ENCODE measurements at regions not wholly inside any gene's neighbourhood (a gene's known extent, or its start where the extent isn't known, plus 50 kb on each side); places are given as distances from the start of the nearest gene placed in this dataset.

DNA sequence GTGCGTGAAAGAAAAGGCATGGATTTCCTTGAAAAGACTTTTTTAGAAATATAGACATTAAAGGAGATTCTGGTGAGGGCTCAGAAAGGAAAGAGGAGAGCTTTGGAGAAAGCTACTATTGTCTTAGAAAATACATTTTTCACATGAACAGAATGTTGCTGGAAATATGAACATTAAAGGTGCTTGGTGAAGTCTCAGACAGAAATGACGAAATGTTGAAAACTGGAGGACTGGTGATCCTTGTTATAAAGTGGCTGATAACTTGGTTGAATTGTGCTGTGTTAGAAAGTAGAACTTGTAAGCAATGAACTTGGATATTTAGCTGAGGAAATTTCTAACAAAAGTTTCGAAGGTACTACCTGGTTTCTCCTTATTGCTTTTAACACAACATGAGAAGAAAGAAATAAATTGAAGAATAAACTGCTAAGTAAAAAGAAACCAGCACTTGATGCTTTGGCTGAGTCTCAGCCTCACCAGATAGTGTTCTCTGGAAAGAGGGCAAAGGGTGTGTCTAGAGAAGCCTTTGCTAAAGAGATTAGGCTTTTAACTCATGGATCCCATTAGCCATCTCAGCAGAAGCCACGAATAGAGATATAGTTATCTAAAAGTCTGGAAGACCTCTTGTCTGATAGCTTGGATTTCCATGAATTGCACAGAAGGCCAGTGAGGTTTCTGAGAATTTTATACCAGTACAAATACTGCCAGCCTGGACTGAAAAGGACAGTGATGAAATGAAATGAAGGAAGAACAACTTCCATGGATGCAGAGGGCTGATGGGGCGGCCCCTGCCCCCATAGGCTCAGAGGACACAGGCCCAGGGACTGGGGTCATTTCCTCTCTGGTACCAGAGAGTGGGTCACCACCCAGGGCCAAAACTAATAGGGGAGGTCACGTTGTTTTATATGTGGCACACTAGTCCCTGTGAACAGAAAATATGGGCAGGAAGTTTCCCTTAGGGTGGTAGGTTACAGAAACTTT, 91.5 kb downstream of the RPL22L1 start (continued):
- TF ChIP-seq USF2 (CRISPR knock-in tag; IDR thresholded peaks at IDR 0.05): no peak
- no peak for TF ChIP-seq ZNF778 (CRISPR knock-in tag; IDR thresholded peaks at IDR 0.05)
- TF ChIP-seq CHCHD3 (CRISPR knock-in tag; IDR thresholded peaks at IDR 0.05): no peak
- TF ChIP-seq XRCC5 (IDR thresholded peaks at IDR 0.05; ENCODE audit: low read depth, low read length): no peak
- TF ChIP-seq NCOA2 (IDR thresholded peaks at IDR 0.05; ENCODE audit: partially characterized antibody in 2 of 2): peak; percentile 76 to 79
- no peak for TF ChIP-seq ZNF395 (CRISPR knock-in tag; IDR thresholded peaks at IDR 0.05)
- TF ChIP-seq GTF2A2 (tag; IDR thresholded peaks at IDR 0.05): no peak
- TF ChIP-seq RCOR1 (IDR thresholded peaks at IDR 0.05; ENCODE audit: borderline replicate concordance in 1 of 2, low read depth in 2 of 2, low read length in 2 of 2): peak; percentile 59 to 92; a peak in 3 of 4 replicates
- TF ChIP-seq JUND (IDR thresholded peaks at IDR 0.05; ENCODE audit: borderline replicate concordance, low read depth, low read length): peak; percentile 72
- TF ChIP-seq JUND (tag; IDR thresholded peaks at IDR 0.05; ENCODE audit: borderline replicate concordance, low read depth, low read length): peak; percentile 65; the same call in 1 of the 3 replicates
- no peak for TF ChIP-seq KLF13 (tag; IDR thresholded peaks at IDR 0.05; ENCODE audit: borderline replicate concordance, low read depth)
- TF ChIP-seq, protein P1, sequence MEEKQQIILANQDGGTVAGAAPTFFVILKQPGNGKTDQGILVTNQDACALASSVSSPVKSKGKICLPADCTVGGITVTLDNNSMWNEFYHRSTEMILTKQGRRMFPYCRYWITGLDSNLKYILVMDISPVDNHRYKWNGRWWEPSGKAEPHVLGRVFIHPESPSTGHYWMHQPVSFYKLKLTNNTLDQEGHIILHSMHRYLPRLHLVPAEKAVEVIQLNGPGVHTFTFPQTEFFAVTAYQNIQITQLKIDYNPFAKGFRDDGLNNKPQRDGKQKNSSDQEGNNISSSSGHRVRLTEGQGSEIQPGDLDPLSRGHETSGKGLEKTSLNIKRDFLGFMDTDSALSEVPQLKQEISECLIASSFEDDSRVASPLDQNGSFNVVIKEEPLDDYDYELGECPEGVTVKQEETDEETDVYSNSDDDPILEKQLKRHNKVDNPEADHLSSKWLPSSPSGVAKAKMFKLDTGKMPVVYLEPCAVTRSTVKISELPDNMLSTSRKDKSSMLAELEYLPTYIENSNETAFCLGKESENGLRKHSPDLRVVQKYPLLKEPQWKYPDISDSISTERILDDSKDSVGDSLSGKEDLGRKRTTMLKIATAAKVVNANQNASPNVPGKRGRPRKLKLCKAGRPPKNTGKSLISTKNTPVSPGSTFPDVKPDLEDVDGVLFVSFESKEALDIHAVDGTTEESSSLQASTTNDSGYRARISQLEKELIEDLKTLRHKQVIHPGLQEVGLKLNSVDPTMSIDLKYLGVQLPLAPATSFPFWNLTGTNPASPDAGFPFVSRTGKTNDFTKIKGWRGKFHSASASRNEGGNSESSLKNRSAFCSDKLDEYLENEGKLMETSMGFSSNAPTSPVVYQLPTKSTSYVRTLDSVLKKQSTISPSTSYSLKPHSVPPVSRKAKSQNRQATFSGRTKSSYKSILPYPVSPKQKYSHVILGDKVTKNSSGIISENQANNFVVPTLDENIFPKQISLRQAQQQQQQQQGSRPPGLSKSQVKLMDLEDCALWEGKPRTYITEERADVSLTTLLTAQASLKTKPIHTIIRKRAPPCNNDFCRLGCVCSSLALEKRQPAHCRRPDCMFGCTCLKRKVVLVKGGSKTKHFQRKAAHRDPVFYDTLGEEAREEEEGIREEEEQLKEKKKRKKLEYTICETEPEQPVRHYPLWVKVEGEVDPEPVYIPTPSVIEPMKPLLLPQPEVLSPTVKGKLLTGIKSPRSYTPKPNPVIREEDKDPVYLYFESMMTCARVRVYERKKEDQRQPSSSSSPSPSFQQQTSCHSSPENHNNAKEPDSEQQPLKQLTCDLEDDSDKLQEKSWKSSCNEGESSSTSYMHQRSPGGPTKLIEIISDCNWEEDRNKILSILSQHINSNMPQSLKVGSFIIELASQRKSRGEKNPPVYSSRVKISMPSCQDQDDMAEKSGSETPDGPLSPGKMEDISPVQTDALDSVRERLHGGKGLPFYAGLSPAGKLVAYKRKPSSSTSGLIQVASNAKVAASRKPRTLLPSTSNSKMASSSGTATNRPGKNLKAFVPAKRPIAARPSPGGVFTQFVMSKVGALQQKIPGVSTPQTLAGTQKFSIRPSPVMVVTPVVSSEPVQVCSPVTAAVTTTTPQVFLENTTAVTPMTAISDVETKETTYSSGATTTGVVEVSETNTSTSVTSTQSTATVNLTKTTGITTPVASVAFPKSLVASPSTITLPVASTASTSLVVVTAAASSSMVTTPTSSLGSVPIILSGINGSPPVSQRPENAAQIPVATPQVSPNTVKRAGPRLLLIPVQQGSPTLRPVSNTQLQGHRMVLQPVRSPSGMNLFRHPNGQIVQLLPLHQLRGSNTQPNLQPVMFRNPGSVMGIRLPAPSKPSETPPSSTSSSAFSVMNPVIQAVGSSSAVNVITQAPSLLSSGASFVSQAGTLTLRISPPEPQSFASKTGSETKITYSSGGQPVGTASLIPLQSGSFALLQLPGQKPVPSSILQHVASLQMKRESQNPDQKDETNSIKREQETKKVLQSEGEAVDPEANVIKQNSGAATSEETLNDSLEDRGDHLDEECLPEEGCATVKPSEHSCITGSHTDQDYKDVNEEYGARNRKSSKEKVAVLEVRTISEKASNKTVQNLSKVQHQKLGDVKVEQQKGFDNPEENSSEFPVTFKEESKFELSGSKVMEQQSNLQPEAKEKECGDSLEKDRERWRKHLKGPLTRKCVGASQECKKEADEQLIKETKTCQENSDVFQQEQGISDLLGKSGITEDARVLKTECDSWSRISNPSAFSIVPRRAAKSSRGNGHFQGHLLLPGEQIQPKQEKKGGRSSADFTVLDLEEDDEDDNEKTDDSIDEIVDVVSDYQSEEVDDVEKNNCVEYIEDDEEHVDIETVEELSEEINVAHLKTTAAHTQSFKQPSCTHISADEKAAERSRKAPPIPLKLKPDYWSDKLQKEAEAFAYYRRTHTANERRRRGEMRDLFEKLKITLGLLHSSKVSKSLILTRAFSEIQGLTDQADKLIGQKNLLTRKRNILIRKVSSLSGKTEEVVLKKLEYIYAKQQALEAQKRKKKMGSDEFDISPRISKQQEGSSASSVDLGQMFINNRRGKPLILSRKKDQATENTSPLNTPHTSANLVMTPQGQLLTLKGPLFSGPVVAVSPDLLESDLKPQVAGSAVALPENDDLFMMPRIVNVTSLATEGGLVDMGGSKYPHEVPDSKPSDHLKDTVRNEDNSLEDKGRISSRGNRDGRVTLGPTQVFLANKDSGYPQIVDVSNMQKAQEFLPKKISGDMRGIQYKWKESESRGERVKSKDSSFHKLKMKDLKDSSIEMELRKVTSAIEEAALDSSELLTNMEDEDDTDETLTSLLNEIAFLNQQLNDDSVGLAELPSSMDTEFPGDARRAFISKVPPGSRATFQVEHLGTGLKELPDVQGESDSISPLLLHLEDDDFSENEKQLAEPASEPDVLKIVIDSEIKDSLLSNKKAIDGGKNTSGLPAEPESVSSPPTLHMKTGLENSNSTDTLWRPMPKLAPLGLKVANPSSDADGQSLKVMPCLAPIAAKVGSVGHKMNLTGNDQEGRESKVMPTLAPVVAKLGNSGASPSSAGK (IDR thresholded peaks at IDR 0.05): 0 out of 2 replicates have a peak, but pooled peaks have one; percentile 19
- TF ChIP-seq ZNF79 (CRISPR knock-in tag; IDR thresholded peaks at IDR 0.05; ENCODE audit: low read depth): no peak

All from K562 (cell line).